NCI-H1105 (cell line): ENCODE measurements at regions not wholly inside any gene's neighbourhood (a gene's known extent, or its start where the extent isn't known, plus 50 kb on each side); places are given as distances from the start of the nearest gene placed in this dataset.

Source experiments
- DNase-seq: peaks from one replicate; lab custom pipeline; 2025; lab: John Stamatoyannopoulos, UW

- no peak for DNase-seq
These were observed 201.4 kb downstream of the ZNF462 start for GRCh38 chr9:107064378-107064777.

- DNase-seq: no peak
These were observed 202.6 kb downstream of the ZNF462 start for GRCh38 chr9:107065549-107065948.

DNA sequence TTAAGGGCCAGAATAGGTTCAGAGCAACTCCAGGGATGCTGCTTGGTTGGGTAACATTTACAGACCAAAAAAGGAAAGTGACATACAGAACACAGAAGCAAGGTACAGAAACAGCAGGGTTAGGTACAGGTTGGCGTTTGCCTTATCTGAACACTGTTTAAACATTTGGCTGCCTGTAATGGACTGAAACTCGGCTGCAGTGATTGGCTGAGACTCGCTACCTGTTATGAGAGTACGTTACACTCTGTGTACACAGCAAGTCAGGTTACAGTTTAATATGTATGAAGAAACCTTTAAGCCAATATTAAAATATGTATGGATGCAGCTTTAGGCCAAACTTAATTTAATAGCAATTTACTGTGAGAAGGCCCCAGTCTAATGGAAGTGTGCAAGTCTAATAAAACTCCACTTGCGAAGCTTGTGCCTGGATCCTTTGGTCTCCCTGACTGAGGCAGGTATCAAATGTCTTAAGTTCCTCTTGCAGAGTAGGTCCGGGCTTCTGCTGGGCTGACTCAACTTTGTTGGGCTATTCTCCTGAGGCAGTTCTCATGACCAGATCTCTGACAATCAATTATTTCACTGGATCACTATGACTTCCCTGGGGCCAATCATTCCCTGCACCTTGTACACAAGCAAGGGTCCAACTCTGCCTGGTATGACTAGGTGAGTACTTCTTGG is 204.9 kb downstream of the ZNF462 start:
- DNase-seq: no peak

- DNase-seq: no peak
These were observed 205.6 kb downstream of the ZNF462 start for GRCh38 chr9:107068581-107068980.

DNA sequence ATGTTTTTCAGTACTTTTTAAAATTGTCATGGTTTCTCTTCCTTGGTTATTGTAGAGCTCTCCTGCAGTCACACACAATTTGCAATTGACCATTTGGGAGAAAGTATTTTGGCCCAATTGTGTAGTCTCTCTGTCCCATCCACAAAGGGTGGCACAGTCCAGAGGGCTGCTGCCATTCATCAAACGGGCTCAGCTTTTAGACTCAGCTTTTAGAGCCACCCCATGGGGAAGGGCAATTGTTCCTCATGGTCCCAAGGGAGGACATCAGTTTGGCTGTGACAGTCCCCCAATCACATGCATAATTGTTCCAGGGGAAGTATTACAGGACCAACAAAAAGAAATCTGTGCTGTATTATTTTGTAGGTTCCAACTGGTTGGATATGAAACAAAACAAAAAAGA is 207.6 kb downstream of the ZNF462 start:
- DNase-seq: no peak

GRCh38 chr9:107078061-107078460 is 205.0 kb upstream of the RAD23B start:
- no peak for DNase-seq

GRCh38 chr9:107079589-107079988 is 203.5 kb upstream of the RAD23B start:
- DNase-seq: no peak

DNA sequence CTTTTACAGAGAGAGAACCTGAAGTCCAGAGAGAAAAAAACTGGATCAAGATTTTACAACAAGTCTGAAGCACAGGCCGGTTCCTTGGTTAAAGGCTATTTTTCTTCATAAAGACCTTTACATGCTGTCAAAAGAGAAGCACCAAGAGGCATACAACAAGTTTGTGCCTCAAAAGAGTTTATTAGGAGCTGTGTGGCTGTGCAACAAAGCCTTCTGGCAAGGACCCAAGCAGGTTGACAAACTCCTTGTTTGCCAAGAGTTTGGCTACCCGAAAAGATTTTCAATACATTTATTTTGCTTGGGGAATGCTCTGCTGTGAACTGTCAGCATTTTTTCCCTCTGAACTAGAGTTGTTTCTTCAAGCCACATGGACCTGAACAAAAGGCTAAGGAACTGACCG is 202.9 kb upstream of the RAD23B start:
- no peak for DNase-seq

- no peak for DNase-seq
These were observed 196.6 kb upstream of the RAD23B start for GRCh38 chr9:107086460-107086859.

- no peak for DNase-seq
These were observed 195.9 kb upstream of the RAD23B start for GRCh38 chr9:107087222-107087621.

- DNase-seq: no peak
These were observed 192.9 kb upstream of the RAD23B start for GRCh38 chr9:107090218-107090617.

- DNase-seq: no peak
These were observed 189.6 kb upstream of the RAD23B start for GRCh38 chr9:107093365-107094060.

DNA sequence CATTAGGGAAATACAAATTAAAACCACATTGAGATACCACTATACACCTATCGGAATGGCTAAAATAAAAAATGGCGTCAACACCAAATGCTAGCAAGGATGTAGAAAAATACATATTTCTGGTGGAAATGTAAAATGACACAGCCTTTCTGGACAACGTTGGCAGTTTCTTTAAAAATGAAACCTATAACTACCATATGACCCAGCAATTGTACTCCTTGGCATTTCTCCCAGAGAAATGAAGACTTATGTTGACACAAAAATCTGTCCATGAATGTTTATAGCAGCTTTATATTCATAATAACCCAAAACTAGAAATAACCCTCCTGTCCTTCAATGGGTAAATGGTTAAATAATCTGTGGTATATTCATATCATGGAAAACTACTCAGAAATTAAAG is 188.7 kb upstream of the RAD23B start:
- no peak for DNase-seq

DNA sequence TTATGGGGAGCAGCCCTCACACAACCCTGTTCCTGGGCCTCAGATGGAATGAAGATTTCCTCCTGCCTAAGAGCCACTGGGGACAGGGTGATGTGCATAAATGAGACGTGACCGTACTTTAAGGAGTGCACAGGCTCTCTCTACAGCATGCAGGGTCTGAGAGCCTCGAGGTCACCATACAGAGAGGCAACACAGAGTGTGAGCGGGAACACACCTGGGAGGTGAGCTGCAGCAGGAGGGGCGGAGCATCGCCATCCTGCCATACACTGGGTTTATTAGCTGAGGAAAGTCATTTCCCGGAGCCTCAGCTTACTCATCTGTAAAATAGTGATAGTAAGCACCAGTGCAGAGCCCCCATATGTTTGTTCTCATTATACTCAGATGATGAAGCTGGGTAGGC is 182.5 kb upstream of the RAD23B start:
- no peak for DNase-seq

DNA sequence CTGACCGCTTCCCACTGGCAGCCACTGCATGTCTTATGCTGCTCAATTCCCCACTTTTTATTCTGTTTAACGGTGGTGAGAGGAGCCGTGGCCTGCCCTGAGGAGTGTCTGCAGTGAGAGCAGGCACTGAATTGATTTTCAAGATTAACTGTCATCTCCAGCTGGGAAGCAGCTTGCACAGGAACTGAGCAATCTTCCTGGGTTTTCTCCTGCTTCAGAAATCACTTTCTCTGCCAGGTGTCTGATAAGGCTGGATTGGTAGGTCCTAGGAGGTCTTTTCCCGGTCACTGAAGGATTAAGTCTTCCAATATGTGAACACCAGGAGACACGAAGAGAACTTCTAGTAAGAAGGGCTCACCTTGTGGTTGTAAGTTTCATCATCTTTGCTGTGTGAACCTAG is 181.1 kb upstream of the RAD23B start:
- DNase-seq: no peak

GRCh38 chr9:107103621-107104020 is 179.5 kb upstream of the RAD23B start:
- no peak for DNase-seq

DNA sequence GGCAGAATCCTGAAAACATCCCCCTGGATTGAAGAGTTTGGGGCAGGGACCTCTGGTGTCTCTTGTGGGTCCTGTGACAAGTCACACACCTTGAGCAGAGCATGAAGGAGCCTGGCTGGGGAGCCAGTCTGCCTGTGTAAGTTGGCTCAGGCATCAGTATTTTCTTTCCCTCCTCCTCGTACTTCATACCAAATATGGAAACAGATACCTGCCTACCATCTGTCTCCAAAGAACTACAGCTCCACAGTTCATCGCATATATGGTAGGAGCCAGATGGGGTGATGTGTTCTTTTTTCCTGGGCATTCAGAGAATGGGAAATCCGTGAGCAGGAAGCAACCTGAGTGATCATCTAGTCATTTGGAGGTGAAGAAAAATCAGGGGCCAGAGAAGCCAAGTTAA is 177.3 kb upstream of the RAD23B start:
- DNase-seq: no peak

GRCh38 chr9:107106416-107106815 is 176.7 kb upstream of the RAD23B start:
- DNase-seq: no peak

DNA sequence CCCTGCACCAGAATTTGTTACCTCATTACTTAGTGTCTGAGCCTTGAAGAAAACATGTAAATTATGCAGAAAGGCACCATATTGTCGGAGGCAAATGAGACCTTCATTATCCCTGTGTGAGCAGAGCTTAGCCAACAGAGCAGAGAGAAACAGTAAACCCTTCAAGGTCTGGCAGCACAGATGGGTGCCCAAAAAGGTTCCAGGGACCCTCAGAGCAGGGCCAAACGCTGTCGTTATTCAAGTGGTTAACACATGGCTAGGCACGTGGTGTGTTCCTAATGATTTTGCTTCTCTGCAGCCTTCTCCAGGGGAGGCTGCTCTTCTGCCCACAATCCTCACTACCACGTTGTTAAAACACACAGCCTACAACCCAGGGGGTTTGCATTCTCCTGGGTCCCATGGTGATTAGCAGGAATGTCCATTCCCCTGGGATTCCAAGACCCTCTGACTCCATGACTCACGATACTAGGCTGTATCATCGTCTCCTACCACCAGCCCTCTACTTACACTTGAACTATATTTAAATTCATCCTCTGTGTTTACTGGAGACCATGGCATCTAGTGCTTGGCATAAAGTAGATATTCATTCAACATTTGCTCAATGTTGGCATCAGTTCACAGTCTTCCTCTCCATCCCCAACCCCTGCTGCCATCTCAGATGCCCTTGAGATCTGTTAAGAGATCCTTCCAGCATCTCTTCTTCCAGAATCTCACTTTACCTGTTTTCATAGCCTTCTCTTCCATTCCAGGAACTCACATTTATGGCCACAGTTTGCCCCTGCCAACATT is 174.5 kb upstream of the RAD23B start:
- DNase-seq: no peak

GRCh38 chr9:107109324-107109723 is 173.8 kb upstream of the RAD23B start:
- no peak for DNase-seq

- no peak for DNase-seq
These were observed 172.9 kb upstream of the RAD23B start for GRCh38 chr9:107110153-107110552.

DNA sequence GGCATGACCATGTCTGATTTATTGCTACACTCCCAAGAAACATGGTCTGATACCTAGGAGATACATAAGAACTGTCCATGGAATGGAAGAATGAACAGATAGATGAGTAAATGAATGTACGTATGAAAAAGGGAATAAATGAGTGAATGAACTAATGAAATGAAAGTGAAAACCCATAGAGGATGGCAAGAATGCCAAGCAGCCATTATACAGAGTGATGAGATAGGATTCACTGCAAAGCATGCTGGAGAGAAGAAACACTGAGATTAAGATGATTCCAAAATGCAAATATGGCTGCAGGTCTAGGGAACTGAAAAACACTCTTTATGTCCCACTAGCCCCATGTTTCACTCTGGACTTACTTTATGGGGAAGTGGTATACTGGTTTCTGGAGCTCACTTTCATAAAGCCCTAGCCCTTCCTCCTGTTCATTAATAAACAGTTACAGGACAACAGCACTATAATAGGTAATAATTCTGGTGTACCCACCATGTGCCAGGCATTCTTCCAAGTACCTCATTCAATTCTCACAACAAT is 170.3 kb upstream of the RAD23B start:
- no peak for DNase-seq
